ENCODE measurements at regions not wholly inside any gene's neighbourhood (a gene's known extent, or its start where the extent isn't known, plus 50 kb on each side); places are given as distances from the start of the nearest gene placed in this dataset.

GRCh38 chr7:23970193-23970592 lies 260.2 kb downstream of the STK31 start:
- Histone ChIP-seq H3K4me3 (ENCODE audit: low read length) (no peak overlapping the region), H3K9me3 (ENCODE audit: control insufficient read depth, low read length) (no peaks in the 10 kb centered on the region), H3K36me3 (ENCODE audit: control insufficient read depth, insufficient read depth, low read length) (no peaks in the 10 kb centered on the region), H3K4me1 (ENCODE audit: control insufficient read depth, insufficient read depth, low read length) (no peaks in the 10 kb centered on the region), H3K27me3 (ENCODE audit: control insufficient read depth, insufficient read depth, low read length, poor library complexity, severe bottlenecking) (no peaks in the 10 kb centered on the region), H3K27ac (ENCODE audit: low read depth, low read length) (no peak overlapping the region), H3K9ac (ENCODE audit: extremely low read depth, low read length, poor library complexity, severe bottlenecking) (no peak overlapping the region)
- H3K36me3 Mint-ChIP-seq (ENCODE audit: low read depth) = no peaks in the 10 kb centered on the region
- DNase-seq = no peak
- no peak overlapping the region for H3K4me3 Mint-ChIP-seq
- TF ChIP-seq CTCF (conservative IDR thresholded peaks at IDR 0.05) = no peak
- no peak overlapping the region for H3K27ac Mint-ChIP-seq
- peaks cover 15% of the 10 kb centered on the region for H3K4me1 Mint-ChIP-seq
- no peaks in the 10 kb centered on the region for H3K27me3 Mint-ChIP-seq (ENCODE audit: insufficient read depth)
- WGBS, 2 experiments (ENCODE audit: insufficient coverage in 1 of 2, insufficient read length in 1 of 2) = 86 to 100% methylated on average over 2 of the region's 2 CpGs
- H3K9me3 Mint-ChIP-seq = no peaks in the 10 kb centered on the region

GRCh38 chr7:23971031-23971430 lies 261.0 kb downstream of the STK31 start:
- Histone ChIP-seq H3K4me3 (ENCODE audit: low read length) (no peak overlapping the region), H3K27ac (ENCODE audit: low read depth, low read length) (no peak overlapping the region), H3K27me3 (ENCODE audit: control insufficient read depth, insufficient read depth, low read length, poor library complexity, severe bottlenecking) (no peaks in the 10 kb centered on the region), H3K9me3 (ENCODE audit: control insufficient read depth, low read length) (no peaks in the 10 kb centered on the region), H3K4me1 (ENCODE audit: control insufficient read depth, insufficient read depth, low read length) (no peaks in the 10 kb centered on the region), H3K9ac (ENCODE audit: extremely low read depth, low read length, poor library complexity, severe bottlenecking) (no peak overlapping the region), H3K36me3 (ENCODE audit: control insufficient read depth, insufficient read depth, low read length) (no peaks in the 10 kb centered on the region)
- H3K27ac Mint-ChIP-seq = no peak overlapping the region
- WGBS, 2 experiments (ENCODE audit: insufficient coverage in 1 of 2, insufficient read length in 1 of 2) = 93 to 100% methylated on average over 3 of the region's 3 CpGs
- peaks cover 15% of the 10 kb centered on the region for H3K4me1 Mint-ChIP-seq
- no peak for TF ChIP-seq CTCF (conservative IDR thresholded peaks at IDR 0.05)
- no peak for DNase-seq
- no peaks in the 10 kb centered on the region for H3K36me3 Mint-ChIP-seq (ENCODE audit: low read depth)
- H3K27me3 Mint-ChIP-seq (ENCODE audit: insufficient read depth) = no peaks in the 10 kb centered on the region
- H3K4me3 Mint-ChIP-seq = no peak overlapping the region
- no peaks in the 10 kb centered on the region for H3K9me3 Mint-ChIP-seq

GRCh38 chr7:23972057-23972456 lies 262.0 kb downstream of the STK31 start:
- Mint-ChIP-seq H3K4me1 (peaks cover 15% of the 10 kb centered on the region), H3K9me3 (no peaks in the 10 kb centered on the region), H3K4me3 (no peak overlapping the region), H3K27ac (no peak overlapping the region), H3K36me3 (ENCODE audit: low read depth) (no peaks in the 10 kb centered on the region), H3K27me3 (ENCODE audit: insufficient read depth) (no peaks in the 10 kb centered on the region)
- WGBS, 2 experiments (ENCODE audit: insufficient coverage in 1 of 2, insufficient read length in 1 of 2) = 96 to 100% methylated on average over 2 to 3 of the region's 3 CpGs
- Histone ChIP-seq H3K9me3 (ENCODE audit: control insufficient read depth, low read length) (no peaks in the 10 kb centered on the region), H3K9ac (ENCODE audit: extremely low read depth, low read length, poor library complexity, severe bottlenecking) (no peak overlapping the region), H3K36me3 (ENCODE audit: control insufficient read depth, insufficient read depth, low read length) (no peaks in the 10 kb centered on the region), H3K27ac (ENCODE audit: low read depth, low read length) (no peak overlapping the region), H3K4me3 (ENCODE audit: low read length) (no peak overlapping the region), H3K27me3 (ENCODE audit: control insufficient read depth, insufficient read depth, low read length, poor library complexity, severe bottlenecking) (no peaks in the 10 kb centered on the region), H3K4me1 (ENCODE audit: control insufficient read depth, insufficient read depth, low read length) (no peaks in the 10 kb centered on the region)
- TF ChIP-seq CTCF (conservative IDR thresholded peaks at IDR 0.05) = no peak
- no peak for DNase-seq
